ENCODE measurements at regions not wholly inside any gene's neighbourhood (a gene's known extent, or its start where the extent isn't known, plus 50 kb on each side); places are given as distances from the start of the nearest gene placed in this dataset.

DNA sequence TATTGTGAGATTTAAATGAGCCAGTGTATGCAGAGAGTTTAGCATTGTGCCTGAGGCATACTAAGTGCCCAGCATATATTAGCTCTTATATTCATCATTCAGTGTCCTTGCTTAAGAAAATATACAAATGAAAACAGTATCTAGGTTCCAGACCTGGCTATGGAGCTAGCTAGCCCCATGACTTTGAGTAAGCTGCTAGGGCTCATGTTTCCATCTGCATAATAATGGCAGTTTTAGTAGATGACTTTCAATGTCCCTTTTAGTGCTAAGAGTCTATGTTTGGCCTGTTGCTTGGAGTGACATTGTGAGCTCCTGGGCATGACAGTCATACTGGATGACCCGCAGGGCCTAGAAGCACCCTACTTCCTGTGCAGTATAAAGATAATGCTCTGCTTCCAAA lies 435.3 kb downstream of the ZIC3 start:
- Histone ChIP-seq H3K36me3 (ENCODE audit: low read depth) (no peaks in the 10 kb centered on the region), H3K4me1 (replicated peaks; ENCODE audit: insufficient read depth) (no peaks in the 10 kb centered on the region), H3K79me2 (ENCODE audit: low read depth) (no peaks in the 10 kb centered on the region), H3K9me2 (ENCODE audit: insufficient read depth) (no peaks in the 10 kb centered on the region), H4K20me1 (ENCODE audit: insufficient read depth) (no peaks in the 10 kb centered on the region), H3K27ac (no peak overlapping the region), H3K4me3 (no peak overlapping the region), H3K9me3 (ENCODE audit: insufficient read depth, low read depth) (no peaks in the 10 kb centered on the region), H2AFZ (no peak overlapping the region), H3F3A (ENCODE audit: insufficient read depth, low read depth) (no peaks in the 10 kb centered on the region), H3K4me2 (no peak overlapping the region), H3K27me3 (ENCODE audit: insufficient read depth, low read depth) (peaks cover 12% of the 10 kb centered on the region; the same call in 1 of the 2 replicates)
- ChIA-PET CTCF (no interaction called here), POLR2A (ENCODE audit: unreplicated experiment) (interaction anchor here (0.6 kb wide), 1 partner anchor 31 kb away, joined by 3 read pairs; no protein-coding TSS in a partner anchor)
- no TSS peak for BruUV-seq (replicated peaks)
- intact Hi-C loops (cut with micrococcal nuclease; ENCODE audit: unreplicated experiment): no loop called here
- no peak for DNase-seq
- TF ChIP-seq EZH2 (IDR thresholded peaks at IDR 0.05; ENCODE audit: low read depth): no peak
- TF ChIP-seq, protein P1, sequence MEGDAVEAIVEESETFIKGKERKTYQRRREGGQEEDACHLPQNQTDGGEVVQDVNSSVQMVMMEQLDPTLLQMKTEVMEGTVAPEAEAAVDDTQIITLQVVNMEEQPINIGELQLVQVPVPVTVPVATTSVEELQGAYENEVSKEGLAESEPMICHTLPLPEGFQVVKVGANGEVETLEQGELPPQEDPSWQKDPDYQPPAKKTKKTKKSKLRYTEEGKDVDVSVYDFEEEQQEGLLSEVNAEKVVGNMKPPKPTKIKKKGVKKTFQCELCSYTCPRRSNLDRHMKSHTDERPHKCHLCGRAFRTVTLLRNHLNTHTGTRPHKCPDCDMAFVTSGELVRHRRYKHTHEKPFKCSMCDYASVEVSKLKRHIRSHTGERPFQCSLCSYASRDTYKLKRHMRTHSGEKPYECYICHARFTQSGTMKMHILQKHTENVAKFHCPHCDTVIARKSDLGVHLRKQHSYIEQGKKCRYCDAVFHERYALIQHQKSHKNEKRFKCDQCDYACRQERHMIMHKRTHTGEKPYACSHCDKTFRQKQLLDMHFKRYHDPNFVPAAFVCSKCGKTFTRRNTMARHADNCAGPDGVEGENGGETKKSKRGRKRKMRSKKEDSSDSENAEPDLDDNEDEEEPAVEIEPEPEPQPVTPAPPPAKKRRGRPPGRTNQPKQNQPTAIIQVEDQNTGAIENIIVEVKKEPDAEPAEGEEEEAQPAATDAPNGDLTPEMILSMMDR (conservative IDR thresholded peaks at IDR 0.05): no peak

DNA sequence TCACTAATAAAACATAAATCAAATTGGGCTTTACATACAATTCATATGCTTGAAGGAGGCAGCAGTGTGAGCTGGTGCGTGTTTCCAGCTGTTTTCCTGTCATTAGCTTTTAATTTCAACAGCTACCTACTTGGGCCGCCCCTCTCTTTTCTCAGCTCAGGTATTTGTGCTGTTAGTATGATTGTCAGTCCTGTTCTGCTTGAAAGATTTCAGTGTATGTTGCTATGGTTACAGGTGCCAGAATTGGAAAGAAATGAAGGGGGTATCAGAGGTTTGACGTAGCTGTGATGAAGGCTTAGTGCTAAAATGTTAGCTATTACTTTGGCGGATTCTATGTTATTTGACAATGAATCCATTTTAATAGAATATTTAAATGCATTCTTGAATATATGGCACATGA lies 440.3 kb downstream of the ZIC3 start:
- intact Hi-C loops (cut with micrococcal nuclease; ENCODE audit: unreplicated experiment): no loop called here
- POLR2A ChIA-PET (ENCODE audit: unreplicated experiment): no interaction called here
- CTCF ChIA-PET: no interaction called here

DNA sequence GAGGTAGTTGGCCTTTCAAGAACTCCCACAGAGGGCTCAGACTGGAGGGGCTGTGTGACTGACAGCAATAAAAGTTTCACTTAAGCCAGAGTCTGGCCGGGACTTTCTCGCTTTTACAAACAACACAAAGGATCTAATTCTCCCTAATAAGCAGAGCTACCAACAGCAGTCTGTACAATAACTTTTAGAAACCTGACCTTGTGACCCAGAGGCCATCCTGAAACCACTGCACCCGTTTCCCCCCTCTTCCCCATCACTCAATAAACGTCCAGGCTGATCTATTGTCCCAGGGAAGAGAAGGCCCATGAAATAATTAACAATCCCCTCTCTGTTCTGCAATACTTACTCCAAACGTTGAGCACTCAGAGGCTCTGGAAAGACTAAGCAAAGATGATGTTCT lies 442.4 kb downstream of the ZIC3 start:
- Histone ChIP-seq H3K4me1 (replicated peaks; ENCODE audit: insufficient read depth) (no peaks in the 10 kb centered on the region), H3K9me2 (ENCODE audit: insufficient read depth) (no peaks in the 10 kb centered on the region), H3K4me3 (no peak overlapping the region), H3K4me2 (no peak overlapping the region), H3F3A (ENCODE audit: insufficient read depth, low read depth) (no peaks in the 10 kb centered on the region), H4K20me1 (ENCODE audit: insufficient read depth) (no peaks in the 10 kb centered on the region), H3K9me3 (ENCODE audit: insufficient read depth, low read depth) (no peaks in the 10 kb centered on the region), H3K79me2 (ENCODE audit: low read depth) (no peaks in the 10 kb centered on the region), H3K27ac (no peak overlapping the region), H3K27me3 (ENCODE audit: insufficient read depth, low read depth) (peaks cover 12% of the 10 kb centered on the region; the same call in 1 of the 2 replicates), H2AFZ (no peak overlapping the region), H3K36me3 (ENCODE audit: low read depth) (no peaks in the 10 kb centered on the region)
- CTCF ChIA-PET: no interaction called here
- no TSS peak for BruUV-seq (replicated peaks)
- POLR2A ChIA-PET (ENCODE audit: unreplicated experiment): no interaction called here
- DNase-seq: no peak
- TF ChIP-seq, protein P1 (conservative IDR thresholded peaks at IDR 0.05): no peak
- TF ChIP-seq EZH2 (IDR thresholded peaks at IDR 0.05; ENCODE audit: low read depth): no peak
- intact Hi-C loops (cut with micrococcal nuclease; ENCODE audit: unreplicated experiment): no loop called here

More for the DNA sequence above, 440.3 kb downstream of the ZIC3 start:
- no peak overlapping the region for H2AFZ ChIP-seq
- no peak overlapping the region for H3K4me3 ChIP-seq
- H3F3A ChIP-seq (ENCODE audit: insufficient read depth, low read depth): no peaks in the 10 kb centered on the region
- no peak overlapping the region for H3K27ac ChIP-seq
- no peaks in the 10 kb centered on the region for H3K36me3 ChIP-seq (ENCODE audit: low read depth)
- H4K20me1 ChIP-seq (ENCODE audit: insufficient read depth): no peaks in the 10 kb centered on the region
- no peaks in the 10 kb centered on the region for H3K4me1 ChIP-seq (replicated peaks; ENCODE audit: insufficient read depth)
- H3K4me2 ChIP-seq: no peak overlapping the region
- no peaks in the 10 kb centered on the region for H3K9me3 ChIP-seq (ENCODE audit: insufficient read depth, low read depth)
- no peak for DNase-seq
- no TSS peak for BruUV-seq (replicated peaks)
- no peaks in the 10 kb centered on the region for H3K79me2 ChIP-seq (ENCODE audit: low read depth)
- H3K27me3 ChIP-seq (ENCODE audit: insufficient read depth, low read depth): peaks cover 12% of the 10 kb centered on the region; the same call in 1 of the 2 replicates
- H3K9me2 ChIP-seq (ENCODE audit: insufficient read depth): no peaks in the 10 kb centered on the region
- no peak for TF ChIP-seq EZH2 (IDR thresholded peaks at IDR 0.05; ENCODE audit: low read depth)
- TF ChIP-seq, protein P1 (conservative IDR thresholded peaks at IDR 0.05): no peak

All from PC-9 (cell line).